KMS-11 (cell line): ENCODE measurements at regions not wholly inside any gene's neighbourhood (a gene's known extent, or its start where the extent isn't known, plus 50 kb on each side); places are given as distances from the start of the nearest gene placed in this dataset.

ENCODE experiments used
- H2AFZ ChIP-seq: fragments of 200-600 bp; sonication (generic); 2 replicates; pipeline ENCODE4 v1.6.1; 2016; ENCODE audit warnings: antibody characterized with exemption, mixed run types, low read depth
- H3K27ac ChIP-seq: fragments of 200-600 bp; sonication (generic); 2 replicates; pipeline ENCODE4 v1.6.1; 2016; ENCODE audit warnings: mild to moderate bottlenecking, mixed run types
- H3K27me3 ChIP-seq: fragments of 200-600 bp; sonication (generic); 2 replicates; pipeline ENCODE4 v1.6.1; 2017; ENCODE audit warnings: mild to moderate bottlenecking, low read depth, mixed run types, moderate library complexity; ENCODE audit not compliant: insufficient read depth
- H3K36me3 ChIP-seq: fragments of 200-600 bp; sonication (generic); 2 replicates; pipeline ENCODE4 v1.6.1; 2017; ENCODE audit warnings: mild to moderate bottlenecking, mixed run types; ENCODE audit not compliant: insufficient read depth
- H3K4me1 ChIP-seq: fragments of 200-600 bp; sonication (generic); 2 replicates; pipeline ENCODE4 v1.6.1; 2016; ENCODE audit warnings: mild to moderate bottlenecking, low read depth, mixed run types; ENCODE audit not compliant: poor library complexity, severe bottlenecking
- H3K4me2 ChIP-seq: fragments of 200-600 bp; sonication (generic); 2 replicates; pipeline ENCODE4 v1.7.0; 2016; ENCODE audit warnings: mild to moderate bottlenecking, mixed run types
- H3K4me3 ChIP-seq: fragments of 200-600 bp; sonication (generic); IDR thresholded peaks from 2 replicates; pipeline ENCODE4 v1.6.1; 2017; ENCODE audit warnings: low read depth, low read length, mixed read lengths; ENCODE audit not compliant: insufficient read depth
- H3K79me2 ChIP-seq: fragments of 200-600 bp; sonication (generic); 2 replicates; pipeline ENCODE4 v1.6.1; 2016; ENCODE audit warnings: low read depth, mixed run types; ENCODE audit not compliant: insufficient read depth
- H3K9ac ChIP-seq: fragments of 200-600 bp; sonication (generic); 2 replicates; pipeline ENCODE4 v1.6.1; 2016; ENCODE audit warnings: mild to moderate bottlenecking, mixed run types
- H4K20me1 ChIP-seq: fragments of 200-600 bp; sonication (generic); 2 replicates; pipeline ENCODE4 v1.6.1; 2016; ENCODE audit warnings: mild to moderate bottlenecking, mixed run types; ENCODE audit not compliant: insufficient read depth
- TF ChIP-seq, protein P1 (sequence below): fragments of 200-600 bp; sonication (generic); conservative IDR thresholded peaks from 2 replicates; pipeline ENCODE4 v1.6.1; 2017; ENCODE audit warnings: low read depth, mild to moderate bottlenecking, antibody characterized with exemption, low read length, moderate library complexity, mixed read lengths

DNA sequence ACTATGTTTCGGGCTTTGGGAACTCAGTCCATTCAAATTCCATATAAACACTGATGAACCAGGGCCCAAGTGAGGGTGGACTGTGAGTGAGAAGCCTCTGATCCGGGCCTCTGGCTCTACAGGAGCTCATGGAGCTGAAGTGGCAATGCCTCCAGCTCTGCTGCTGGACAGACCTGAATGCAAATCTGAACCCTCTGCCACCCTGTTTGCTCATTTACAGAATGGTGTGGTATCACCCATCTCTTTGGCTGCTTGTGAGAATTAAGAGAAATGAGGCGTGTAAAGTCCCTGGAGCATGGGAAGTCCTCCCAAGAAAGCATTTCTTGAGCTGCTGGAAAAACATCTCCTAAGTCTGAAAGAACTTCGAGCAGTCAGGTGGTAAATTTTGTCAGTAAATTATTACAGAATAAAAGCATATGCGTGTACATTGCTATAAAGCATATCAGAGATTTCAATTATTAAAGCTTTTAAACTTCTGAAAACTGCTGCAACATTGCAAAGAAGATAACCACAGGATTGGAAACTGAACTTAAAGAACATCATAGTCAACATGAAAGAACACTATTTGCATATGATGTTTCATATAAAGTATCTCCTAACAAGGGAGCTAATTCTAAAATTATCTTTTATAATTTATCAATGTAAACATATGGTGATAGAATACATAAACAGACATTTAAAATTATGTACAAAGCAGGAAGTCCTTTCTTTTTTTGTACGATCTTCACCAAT, 369.0 kb downstream of the UQCRFS1 start:
- H3K27ac ChIP-seq: no peak overlapping the region
- no peaks in the 10 kb centered on the region for H3K4me1 ChIP-seq
- H2AFZ ChIP-seq: no peak overlapping the region
- H3K9ac ChIP-seq: no peak overlapping the region
- H4K20me1 ChIP-seq: no peaks in the 10 kb centered on the region
- no peak overlapping the region for H3K4me2 ChIP-seq
- TF ChIP-seq, protein P1, sequence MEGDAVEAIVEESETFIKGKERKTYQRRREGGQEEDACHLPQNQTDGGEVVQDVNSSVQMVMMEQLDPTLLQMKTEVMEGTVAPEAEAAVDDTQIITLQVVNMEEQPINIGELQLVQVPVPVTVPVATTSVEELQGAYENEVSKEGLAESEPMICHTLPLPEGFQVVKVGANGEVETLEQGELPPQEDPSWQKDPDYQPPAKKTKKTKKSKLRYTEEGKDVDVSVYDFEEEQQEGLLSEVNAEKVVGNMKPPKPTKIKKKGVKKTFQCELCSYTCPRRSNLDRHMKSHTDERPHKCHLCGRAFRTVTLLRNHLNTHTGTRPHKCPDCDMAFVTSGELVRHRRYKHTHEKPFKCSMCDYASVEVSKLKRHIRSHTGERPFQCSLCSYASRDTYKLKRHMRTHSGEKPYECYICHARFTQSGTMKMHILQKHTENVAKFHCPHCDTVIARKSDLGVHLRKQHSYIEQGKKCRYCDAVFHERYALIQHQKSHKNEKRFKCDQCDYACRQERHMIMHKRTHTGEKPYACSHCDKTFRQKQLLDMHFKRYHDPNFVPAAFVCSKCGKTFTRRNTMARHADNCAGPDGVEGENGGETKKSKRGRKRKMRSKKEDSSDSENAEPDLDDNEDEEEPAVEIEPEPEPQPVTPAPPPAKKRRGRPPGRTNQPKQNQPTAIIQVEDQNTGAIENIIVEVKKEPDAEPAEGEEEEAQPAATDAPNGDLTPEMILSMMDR: no peak
- no peaks in the 10 kb centered on the region for H3K27me3 ChIP-seq
- H3K4me3 ChIP-seq: no peak overlapping the region
- H3K79me2 ChIP-seq: no peaks in the 10 kb centered on the region
- no peaks in the 10 kb centered on the region for H3K36me3 ChIP-seq

DNA sequence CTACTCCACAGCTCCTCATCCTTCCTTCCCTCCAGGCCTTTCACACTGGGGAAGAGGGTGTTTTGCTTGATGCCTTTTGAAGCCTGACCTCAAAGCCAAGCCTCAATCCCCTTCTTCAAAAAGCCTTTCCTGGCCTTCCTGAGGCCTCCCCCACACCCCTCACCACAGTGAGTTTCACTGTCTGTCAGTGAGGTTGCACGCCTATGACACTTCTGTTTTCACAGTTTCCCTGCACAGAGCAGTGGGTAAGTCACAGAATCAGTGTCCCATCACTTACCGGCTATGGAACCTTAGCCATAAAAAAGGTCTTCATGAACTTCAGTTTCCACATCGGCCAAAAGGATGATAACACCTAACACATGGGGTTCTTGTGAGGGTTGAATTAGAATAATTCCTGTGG, 371.4 kb downstream of the UQCRFS1 start:
- H3K4me1 ChIP-seq: no peaks in the 10 kb centered on the region
- no peaks in the 10 kb centered on the region for H3K27me3 ChIP-seq
- no peaks in the 10 kb centered on the region for H4K20me1 ChIP-seq
- no peak overlapping the region for H2AFZ ChIP-seq
- H3K4me3 ChIP-seq: no peak overlapping the region
- H3K4me2 ChIP-seq: no peak overlapping the region
- H3K9ac ChIP-seq: no peak overlapping the region
- TF ChIP-seq, protein P1: no peak
- no peaks in the 10 kb centered on the region for H3K79me2 ChIP-seq
- H3K27ac ChIP-seq: no peak overlapping the region
- H3K36me3 ChIP-seq: no peaks in the 10 kb centered on the region

DNA sequence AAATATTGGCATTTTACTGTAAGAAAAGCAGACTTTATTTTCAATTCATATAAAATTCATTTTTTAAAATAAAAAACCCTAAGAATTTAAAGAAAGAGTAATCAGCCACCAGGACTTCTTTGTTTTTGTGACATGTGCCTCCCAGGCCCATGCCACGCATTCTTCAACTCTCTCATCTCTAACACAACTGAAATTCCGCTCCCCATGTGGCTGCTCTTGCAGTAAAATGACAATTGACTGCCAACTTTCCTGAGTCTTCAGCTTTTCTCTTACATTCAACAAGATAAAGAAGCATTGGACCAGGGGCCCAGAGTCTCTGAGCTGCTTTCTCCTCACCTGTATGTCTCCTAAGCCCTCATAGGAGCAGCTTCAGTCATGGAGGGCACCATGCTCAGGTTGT, 372.1 kb downstream of the UQCRFS1 start:
- TF ChIP-seq, protein P1: no peak
- H2AFZ ChIP-seq: no peak overlapping the region

DNA sequence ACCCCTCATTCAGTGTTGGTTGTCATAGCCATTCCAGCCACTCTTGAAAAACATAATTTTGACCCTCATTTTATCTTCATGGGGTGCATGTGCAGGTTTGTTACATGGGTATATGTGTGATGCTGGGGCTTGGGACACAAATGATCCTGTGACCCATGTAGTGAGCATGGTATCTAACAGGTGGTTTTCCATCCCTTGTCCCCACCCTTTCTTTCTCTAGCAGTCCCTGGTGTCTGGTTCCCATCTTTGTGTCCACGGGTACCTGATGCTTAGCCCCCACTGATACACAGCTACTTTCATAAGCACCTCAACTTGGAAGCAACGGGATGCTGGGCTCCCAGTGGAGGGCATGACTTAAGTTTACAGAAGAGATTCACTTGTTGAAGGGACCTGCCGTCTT, 373.5 kb downstream of the UQCRFS1 start:
- H3K4me2 ChIP-seq: no peak overlapping the region
- no peak overlapping the region for H3K4me3 ChIP-seq
- no peaks in the 10 kb centered on the region for H4K20me1 ChIP-seq
- H3K27me3 ChIP-seq: no peaks in the 10 kb centered on the region
- no peaks in the 10 kb centered on the region for H3K79me2 ChIP-seq
- H3K27ac ChIP-seq: no peak overlapping the region
- H2AFZ ChIP-seq: no peak overlapping the region
- TF ChIP-seq, protein P1: no peak
- H3K4me1 ChIP-seq: no peaks in the 10 kb centered on the region
- H3K36me3 ChIP-seq: no peaks in the 10 kb centered on the region
- no peak overlapping the region for H3K9ac ChIP-seq

More for the DNA sequence above, 372.1 kb downstream of the UQCRFS1 start:
- Histone ChIP-seq H3K4me3 (no peak overlapping the region), H3K4me1 (no peaks in the 10 kb centered on the region), H3K4me2 (no peak overlapping the region), H4K20me1 (no peaks in the 10 kb centered on the region), H3K36me3 (no peaks in the 10 kb centered on the region), H3K27ac (no peak overlapping the region), H3K9ac (no peak overlapping the region), H3K79me2 (no peaks in the 10 kb centered on the region), H3K27me3 (no peaks in the 10 kb centered on the region)
